NCI-H1092 treated with DMSO at 0.1 percent for 48 hours (cell line): ENCODE measurements at regions not wholly inside any gene's neighbourhood (a gene's known extent, or its start where the extent isn't known, plus 50 kb on each side); places are given as distances from the start of the nearest gene placed in this dataset.

Experiments used
- DNase-seq: peaks from one replicate; lab custom pipeline; 2025; lab: John Stamatoyannopoulos, UW

DNA sequence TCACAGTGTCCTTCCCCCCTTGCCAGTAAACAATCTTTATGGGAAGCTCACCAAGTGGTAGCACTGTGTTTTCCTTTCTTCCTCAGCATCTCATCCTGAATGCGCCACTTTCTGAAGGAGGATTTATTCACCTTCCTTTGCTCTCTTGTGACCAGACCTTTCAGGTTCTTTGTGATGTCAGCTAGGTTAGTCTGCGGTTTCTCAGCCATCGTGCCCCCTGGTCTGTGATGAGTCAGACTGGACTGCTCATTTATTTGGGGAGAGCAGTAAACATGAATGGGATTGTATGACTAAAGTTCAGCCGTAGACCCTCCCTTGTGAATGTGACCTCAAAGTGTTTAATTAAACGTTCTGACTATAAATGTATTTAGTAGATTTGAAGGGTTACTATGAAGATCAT is 235.1 kb upstream of the CELF2 start:
- no peak for DNase-seq

DNA sequence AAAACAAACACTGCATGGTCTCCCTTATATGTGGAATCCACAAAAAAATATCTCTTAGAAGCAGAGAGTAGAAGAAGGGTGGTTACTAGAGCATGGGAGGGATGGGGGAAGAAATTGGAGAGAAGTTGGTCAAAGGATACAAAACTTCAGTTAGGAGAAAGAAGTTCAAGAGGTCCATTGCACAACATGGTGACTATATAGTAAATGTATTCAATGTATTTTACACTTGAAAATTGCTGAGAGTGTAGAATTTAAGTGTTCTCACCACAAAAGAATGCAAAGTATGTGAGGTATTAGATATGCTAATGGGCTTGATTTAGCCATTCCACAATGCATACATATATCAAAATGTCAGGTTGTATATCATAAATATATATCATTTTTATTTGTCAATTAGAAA is 232.0 kb upstream of the CELF2 start:
- DNase-seq, result no peak

DNA sequence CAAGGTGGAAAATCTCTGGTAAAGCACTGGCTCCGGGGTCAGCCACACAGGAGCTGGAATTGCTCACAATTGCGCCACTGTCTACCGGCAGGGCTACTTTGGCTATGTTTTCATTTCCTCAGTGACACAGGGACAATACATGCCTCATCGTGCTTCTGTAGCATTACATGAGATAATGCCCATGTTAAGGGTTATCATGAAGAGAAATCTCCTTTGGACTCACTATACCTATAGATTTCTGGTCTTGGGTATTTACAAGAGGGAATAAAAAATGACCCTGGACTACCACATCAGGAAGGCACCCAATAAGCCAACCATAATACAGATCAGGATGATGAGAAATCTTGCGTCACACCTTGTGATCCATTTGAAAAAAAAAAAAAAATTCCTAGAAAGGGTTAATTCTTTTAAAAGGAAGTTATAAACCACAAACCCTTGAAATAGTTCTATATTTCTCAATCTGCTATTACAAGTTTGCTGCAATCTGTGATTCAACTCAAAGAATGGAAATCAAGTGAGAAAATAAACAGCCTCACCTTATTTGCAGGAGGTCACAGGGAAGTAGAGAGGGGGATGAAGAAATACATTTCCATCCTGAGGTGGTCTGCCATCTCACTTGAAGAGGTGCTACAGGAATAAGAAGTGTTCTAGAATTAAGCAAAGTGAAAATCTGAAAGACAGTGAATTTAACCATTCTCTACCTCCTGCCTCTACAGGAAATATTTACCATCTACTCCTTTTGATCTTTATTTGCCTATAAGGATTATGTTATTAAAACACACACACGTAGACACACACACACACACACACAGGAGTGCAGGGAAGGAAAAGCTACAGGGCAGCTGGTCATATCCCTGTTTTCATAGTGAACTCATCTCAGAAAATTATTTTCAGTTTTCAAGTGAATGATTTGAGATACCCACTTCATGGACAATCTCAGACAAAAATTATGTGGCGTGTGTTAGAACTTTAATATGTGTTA is 231.3 kb upstream of the CELF2 start:
- DNase-seq, result no peak

DNA sequence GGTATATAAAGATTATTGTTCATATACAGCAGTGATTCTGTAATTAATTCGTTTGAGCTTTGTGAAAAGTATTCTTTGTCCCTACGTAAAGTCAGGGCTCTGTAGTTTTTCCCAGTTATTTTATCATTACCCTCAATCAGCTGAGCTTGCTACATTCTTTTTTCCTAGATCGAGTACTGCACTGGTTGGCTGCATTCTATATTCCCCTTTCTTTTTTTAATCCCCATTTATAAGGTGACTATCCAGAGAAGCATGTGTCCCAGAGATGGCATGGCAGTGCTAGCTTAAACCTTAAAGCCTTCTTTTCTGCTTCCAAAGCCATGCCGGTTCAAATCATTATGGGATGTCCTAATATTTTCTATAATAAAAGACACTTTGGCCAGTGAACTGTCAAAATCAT is 230.1 kb upstream of the CELF2 start:
- no peak for DNase-seq

DNA sequence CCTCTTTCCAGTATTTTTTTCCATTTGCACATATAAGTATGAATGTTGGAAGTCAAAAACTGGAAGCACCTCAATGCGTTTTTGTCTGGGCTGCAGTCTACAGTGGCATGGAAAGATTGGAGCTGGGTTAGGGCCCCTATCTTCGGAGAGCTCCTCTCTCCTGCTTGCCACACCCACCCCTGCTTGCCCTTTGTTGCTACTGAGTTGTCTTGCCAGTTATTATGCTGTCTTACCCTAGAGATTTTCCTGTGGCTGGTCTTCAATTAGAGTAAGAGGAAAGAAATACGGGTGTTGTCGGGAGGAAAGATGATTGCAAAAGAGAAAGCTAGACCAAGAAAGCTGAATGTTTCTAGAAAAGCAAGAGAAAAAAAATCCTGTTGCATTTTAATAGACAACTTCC is 228.9 kb upstream of the CELF2 start:
- no peak for DNase-seq

DNA sequence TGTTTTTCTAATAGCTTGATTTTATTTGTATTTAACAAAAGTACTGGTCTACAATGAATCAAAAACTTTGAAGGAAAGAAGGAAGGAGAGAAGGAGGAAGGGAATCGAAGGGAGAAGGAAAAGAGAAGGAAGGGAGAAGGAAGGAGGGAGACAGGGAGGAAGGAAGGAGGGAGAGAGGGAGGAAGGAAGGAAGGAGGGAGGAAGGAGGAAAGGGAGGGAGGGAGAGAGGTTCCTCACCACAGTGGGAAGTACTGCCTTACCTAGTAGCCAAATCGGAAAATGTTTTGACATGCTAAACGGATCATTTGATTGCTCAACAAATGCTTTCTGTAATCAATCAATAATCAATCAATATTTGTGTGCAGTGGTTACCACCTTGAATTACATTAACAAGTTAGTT is 225.8 kb upstream of the CELF2 start:
- no peak for DNase-seq

DNA sequence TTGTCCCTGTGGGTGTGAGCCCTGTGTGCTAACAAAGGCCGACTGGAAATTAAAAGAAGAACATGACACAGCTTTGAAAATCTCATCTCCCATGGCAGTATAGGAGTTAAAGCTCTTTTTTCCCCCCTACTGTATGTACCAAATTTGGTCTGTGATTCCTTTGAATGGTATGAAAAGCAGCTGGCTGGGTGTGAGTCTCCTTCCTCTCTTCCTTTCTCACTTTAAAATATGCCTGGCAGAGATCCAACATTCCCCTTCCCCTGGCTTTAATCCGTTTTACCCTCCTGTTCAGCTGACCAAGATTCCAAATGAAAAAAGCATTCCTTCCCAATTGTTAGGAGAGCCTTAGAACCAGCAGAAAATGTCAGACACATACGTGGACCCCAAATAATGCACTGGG is 225.0 kb upstream of the CELF2 start:
- DNase-seq, result no peak

DNA sequence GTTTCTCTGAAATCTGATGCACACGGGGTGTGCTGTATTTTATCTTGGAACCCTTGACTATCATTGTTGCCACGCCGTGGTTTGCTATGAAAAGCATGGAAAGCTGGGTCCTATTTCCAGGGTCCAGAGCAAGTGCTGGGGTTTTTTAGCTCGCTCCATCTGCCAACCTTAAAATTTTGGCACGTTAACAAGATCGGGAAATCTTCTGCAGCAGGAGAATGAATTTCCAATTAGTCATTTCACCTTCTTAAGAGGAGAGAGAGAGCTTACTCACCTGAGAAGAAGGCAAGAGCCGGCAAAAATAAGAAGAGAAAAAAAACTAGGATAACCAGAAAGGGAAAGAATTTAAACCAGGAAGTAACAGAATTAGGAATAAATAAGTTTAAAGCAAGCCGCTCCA is 223.6 kb upstream of the CELF2 start:
- no peak for DNase-seq

DNA sequence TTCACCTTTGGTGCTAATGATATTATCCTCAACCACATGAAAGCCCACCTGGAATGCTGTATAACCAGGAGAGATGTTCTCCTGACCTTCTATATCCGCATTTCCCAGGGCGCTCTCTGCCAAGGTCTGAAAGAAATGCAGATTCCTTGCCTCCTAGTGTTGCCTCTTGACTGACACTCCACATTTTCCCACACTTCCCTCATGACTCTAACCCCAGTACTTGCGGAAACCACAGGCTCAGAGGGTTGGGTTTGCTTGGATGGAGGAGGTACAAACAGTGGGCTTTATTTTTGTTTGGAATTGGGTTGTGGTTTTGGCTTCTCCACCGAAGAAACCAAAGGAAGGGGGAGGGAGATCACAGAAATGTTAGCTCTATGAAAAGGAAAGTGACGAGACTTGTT is 222.9 kb upstream of the CELF2 start:
- DNase-seq, result no peak

DNA sequence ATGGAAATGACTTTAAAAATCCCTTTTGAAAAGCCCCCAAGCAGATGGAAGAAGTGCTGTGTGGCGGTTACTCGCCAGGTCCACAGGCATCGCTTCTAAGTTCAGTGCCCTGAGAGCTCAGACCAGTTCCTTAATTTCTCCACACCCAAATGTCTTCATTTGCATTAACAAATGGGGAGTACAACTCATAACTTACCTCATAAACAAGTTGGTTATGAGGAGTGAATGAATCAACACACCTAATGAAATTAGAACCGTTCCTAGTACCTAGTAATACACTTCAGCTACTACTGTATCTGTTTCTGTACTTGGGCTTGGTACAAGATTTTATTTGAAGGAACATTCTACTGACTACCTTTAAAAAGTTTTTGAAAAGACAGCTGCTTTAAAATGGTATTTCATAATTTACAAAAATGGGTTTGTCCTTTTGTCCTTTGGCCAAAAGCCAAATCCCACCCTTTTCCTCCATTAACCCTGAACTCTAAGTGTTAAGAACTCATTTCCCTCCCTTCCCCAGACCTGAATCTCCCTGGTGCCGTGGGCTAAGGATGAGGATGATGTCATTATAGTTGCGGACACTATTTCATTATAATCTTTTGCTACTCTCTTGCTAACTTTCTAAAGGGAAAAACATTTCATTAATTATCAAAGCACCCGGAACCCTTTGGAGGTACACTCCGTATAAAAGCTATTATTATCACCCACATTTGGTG is 221.5 kb upstream of the CELF2 start:
- DNase-seq, result no peak

DNA sequence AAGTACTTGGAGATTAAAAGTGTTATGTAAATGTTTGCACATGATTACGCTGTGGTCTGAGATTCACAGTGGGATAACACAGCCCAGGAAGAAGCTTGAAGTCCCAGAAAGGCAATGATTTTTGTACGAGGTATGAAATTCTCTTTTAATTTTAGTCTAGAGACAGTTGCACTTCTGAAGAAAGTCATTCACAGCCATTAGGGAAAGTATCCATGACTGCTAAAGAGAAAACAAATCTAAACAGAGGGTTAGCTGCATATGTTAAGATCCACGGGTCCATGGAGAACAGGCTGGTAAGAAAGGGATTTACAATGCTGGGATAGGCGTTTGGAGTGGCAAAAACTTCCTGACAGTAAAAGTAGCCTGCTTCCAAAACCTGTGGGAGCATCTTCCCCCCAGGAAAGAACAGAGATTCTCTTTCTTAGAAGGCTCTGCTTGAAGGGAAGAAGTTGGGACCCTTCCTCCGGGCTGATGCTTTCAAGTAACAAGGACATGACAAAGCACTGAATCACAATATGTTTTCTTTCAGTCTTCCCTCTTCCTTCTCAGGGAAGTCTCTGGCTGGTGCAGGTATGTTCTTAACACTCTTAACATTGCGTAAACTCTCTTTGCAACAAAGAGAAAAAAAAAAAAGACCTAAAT is 220.8 kb upstream of the CELF2 start:
- no peak for DNase-seq

DNA sequence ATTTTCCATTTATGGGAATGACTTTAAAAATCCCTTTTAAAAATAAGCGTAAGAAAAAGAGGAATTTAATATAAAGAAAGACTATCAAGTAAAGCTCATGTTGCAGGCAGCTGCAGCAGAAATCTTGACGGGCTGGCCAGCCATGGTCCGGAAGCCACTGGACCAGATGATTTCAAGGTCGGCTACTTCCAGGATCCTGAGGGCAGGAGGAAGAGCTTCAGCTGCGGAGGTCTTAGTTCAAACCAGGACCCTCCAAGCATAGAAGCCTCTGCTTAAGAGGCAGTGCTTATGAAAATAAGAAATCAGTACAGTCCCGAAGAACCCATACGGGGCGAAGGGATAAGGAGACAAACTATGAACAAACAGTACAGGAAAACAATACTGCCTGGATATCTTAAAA is 220.2 kb upstream of the CELF2 start:
- DNase-seq, result no peak

DNA sequence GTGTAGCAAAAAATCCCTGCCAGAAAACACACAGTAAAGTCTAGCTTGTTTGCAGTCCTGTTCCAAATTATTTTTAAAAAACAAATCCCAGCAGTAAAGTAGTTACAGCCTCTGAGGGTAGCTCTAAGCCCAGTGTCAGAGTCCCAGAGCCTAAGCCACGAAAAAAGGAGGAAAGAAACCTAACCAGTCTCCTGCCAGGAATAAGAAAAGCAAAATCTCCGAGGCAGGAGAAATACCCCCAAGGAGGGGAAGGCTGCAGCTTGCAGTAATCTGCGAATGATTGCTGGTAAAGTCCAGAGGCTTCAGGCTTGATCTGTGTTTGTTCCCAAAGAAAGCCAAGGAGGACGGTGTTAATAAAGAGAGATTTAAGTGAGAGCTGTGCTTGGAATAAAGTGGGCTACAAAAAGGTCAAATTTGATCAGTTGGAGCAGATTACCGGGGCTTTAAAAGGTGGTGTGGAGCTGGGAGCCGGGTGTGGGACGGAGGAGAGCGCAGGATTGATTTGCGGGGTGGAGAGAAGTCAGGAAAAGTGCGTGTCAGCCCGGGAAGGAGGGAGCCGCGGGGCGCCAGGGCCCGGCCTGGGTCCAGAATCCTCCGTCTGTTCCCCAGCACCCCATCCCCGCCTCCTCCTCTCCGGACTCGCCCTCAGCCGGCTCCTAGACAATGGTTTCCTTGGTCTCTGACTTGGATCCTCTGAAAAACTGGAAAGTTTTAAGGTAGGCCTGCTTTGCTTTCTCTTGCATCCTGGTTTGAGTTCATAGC is 219.4 kb upstream of the CELF2 start:
- DNase-seq, result no peak

DNA sequence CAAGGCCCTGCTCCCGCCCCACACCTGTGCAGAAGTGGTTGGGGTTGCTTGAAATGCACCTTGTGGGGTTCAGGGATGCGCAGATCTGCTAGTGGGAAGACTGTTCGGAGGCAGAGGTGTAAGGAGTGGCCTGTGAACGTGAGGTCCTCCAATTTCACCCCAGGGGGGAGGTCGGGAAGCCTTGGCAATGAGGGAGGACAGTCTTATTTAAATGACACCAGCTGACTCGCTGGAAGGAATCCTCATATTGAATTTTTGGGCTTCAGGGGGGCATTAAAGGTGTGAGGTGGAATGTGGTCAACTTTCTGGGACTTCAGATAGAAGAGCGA is 218.8 kb upstream of the CELF2 start:
- no peak for DNase-seq

DNA sequence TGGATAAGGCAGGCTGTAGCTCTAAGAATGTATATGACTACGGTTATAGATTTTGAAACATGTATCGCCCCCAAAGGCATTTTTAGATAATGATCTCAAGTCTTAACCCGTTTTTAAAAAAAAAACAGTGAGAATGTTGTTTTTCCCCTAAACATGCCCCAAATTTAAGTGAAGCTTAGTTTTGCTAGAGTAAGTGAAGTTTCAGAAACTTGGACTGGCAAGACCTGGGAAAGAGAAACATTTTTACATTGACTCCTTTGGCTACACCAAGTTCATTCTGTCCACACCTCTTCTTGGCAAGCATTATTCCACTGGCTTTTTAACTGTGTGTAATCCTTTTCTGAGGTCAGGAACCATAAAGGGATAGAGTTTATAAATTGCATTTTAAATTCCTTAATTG is 216.7 kb upstream of the CELF2 start:
- DNase-seq, result no peak

DNA sequence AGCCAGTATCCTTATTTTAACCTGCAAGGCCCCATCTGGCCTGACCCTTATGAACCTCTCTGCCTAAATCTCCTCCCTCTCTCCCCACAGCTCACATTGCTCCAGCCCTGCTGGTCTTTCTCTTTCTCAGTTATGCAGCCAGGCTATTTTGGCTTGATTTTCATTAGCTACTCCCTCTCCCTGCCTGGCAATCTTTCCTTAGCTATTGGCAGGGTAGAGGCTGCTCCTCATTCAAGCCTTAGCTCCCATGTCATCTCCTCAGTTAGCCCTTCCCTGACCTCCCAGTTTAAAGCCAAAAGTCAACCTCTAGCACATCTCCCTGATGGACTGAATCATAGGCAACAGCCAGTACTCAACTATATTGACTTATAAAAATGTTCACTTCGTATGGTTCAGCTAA is 214.4 kb upstream of the CELF2 start:
- DNase-seq, result no peak

DNA sequence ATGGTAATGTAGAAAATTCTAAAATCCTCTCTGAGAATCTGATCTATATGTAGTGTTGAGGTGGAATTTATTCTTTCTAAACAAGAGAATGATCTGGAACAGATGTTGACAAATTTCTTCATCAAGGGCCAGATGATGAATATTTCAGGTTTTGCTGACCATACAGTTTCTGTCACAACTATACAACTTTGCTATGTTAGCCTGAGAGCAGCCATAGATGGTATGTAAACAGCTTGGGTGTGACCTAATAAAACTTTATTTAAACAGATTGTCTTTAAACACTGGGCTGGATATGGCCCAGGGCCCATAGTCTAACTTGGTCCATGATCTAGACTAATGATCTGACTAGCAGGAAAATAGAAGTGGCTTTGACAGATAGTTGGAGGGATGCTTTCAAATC is 213.6 kb upstream of the CELF2 start:
- DNase-seq, result no peak

DNA sequence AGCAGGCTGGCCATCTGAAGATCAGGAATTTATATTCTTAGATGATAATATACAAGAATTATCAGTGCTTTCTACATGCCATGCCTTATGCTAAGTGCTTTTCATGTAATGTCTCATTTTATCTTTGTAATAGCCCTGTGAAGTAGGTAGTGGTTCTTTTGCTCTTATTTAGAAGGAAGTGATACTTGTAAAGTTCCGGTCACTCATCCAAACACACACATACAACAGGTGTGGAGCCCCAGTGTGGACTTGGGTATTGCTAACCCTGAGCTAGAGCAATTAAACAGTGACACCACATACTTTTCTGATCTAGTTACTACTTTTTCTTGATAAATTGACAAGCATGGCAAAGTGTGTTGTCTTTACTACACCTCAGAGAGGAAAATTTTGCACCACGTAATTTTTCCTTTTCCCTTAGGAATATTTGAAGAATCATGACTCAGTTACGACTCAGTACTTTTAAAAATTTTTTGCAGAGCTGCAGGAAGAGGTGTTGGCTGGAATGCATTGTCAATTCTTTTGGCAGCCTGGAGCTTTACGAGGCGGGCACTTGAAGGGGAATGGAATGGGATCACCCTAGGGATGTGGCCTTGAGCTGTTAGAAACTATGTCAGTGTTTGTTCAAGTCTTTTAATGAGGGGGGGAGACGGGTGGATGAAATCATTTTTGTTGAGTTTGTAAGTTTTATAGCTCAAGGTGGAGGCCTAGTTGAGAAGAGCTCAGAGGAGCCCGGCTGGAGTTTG is 212.5 kb upstream of the CELF2 start:
- no peak for DNase-seq

DNA sequence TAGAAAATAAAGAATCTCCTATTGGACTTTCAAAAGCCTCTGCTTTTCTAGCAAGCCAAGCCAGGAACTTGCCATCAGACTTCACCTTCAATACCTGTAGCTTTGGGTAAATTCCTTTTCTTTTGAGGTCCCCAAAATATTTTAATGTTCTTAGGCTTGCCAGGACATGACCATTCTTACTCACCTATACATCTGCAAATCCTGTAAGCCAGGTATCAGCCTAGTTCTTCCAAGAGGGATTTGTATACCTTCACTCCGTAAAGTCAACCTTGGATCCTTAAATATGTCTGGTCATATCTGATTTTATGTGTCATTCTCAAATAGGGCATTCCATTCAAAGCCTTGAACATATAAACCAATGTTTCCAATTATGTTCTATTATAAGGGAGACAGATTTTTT is 210.6 kb upstream of the CELF2 start:
- no peak for DNase-seq

DNA sequence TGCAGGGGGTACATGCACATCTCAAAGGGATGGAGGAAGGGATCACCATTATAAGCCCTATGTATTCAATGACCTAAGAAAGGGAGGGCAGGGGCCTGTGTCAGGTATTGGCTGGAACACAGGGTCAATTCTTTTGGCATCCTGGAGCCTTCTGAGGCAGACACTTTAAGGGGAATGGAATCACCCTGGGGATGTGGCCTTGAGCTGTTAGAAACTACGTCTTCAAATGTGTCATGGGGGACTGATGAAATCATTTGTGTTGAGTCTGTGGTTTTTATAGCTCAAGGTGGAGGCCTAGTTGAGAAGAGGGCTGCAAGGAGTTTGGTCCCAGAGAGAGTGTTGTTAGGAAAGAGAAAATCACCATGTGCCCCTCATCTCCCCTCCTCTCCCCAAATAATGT is 206.1 kb upstream of the CELF2 start:
- DNase-seq, result no peak

DNA sequence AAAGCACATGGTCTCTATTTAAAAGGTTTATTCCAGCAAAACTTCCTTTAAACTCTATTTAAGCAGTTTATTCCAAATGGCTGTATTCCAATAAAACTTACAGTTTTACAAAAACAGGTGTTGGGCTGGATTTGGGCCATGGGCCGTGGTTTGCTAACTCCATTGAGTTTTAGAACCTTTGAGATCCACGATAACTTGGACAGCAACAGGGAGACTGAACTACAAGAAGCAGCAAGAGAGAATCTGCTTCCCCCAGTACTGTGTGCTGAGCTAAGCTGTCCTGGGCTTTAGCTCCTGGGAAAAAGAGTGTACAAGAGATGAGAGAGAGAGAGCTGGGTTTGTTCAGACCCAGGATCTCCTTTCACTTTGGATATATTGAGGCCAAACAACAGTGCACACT is 204.0 kb upstream of the CELF2 start:
- no peak for DNase-seq

DNA sequence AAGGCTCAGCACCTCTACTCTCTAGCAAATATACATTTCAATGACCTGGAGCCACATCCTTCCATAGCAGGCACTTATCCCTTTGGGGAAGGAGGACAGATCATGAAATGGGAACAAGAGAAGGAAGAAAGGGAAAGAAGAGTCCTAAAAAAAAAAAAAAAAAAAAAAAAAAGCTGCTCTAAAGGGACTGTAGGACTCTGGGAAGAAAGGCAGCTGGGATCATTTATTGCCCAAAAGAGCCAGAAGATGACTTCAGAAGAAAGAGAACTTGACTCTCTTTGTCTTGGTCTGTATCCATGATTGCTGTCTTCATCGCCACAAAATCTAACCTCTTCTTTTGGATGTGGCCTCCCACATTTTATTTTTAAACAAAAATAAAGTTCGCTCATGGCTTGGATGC is 203.6 kb upstream of the CELF2 start:
- DNase-seq, result no peak
